Tibial artery (tissue), 4 donors: ENCODE measurements at regions not wholly inside any gene's neighbourhood (a gene's known extent, or its start where the extent isn't known, plus 50 kb on each side); places are given as distances from the start of the nearest gene placed in this dataset.

Source experiments
- DNase-seq, 2 donors: peaks; one replicate each; pipeline ENCODE4 v3.0.0-alpha.2; 2019
- H3K27ac ChIP-seq, 2 donors: fragments of 200-600 bp; sonication (generic) in 1 of 2; 1 replicate in 1 of 2; 2 replicates in 1 of 2; pipeline ENCODE4 v1.5.1; 2018 to 2019; ENCODE audit warnings: mild to moderate bottlenecking in 1 of 2
- H3K27me3 ChIP-seq, 2 donors: fragments of 200-600 bp; sonication (generic) in 1 of 2; one replicate each; pipeline versions ENCODE4 v1.5.1 to v1.6.0; 2016 to 2019
- H3K36me3 ChIP-seq, 3 donors: fragments of 200-600 bp; sonication (generic) in 2 of 3; one replicate each; pipeline ENCODE4 v1.5.1; 2016 to 2019; ENCODE audit warnings: mild to moderate bottlenecking in 2 of 3
- H3K4me1 ChIP-seq, 4 donors: fragments of 200-600 bp; sonication (generic) in 2 of 4; 1 replicate in 3 of 4; 2 replicates in 1 of 4; pipeline ENCODE4 v1.5.1; 2016 to 2019
- H3K4me3 ChIP-seq, 2 donors: fragments of 200-600 bp; sonication (generic) in 1 of 2; 1 replicate in 1 of 2; 2 replicates in 1 of 2; pipeline ENCODE4 v1.5.1; 2018 to 2019; ENCODE audit warnings: mild to moderate bottlenecking in 2 of 2
- H3K9me3 ChIP-seq, 3 donors: fragments of 200-600 bp; sonication (generic) in 1 of 3; one replicate each; pipeline ENCODE4 v1.5.1; 2016 to 2019
- CTCF ChIP-seq, 2 experiments: fragments of 200-600 bp in 1 of 2; fragments of 450-650 bp in 1 of 2; IDR thresholded peaks; one replicate each; pipeline ENCODE4 v1.5.1; 2017 to 2019; ENCODE audit warnings: antibody characterized with exemption in 2 of 2, mild to moderate bottlenecking in 1 of 2, moderate library complexity in 1 of 2
- intact Hi-C: fragments of 100-400 bp; cut with DNase I; formaldehyde crosslinking; loops from one replicate; pipeline ENCODE4 v1.15.0; 2023; ENCODE audit warnings: low total_unique reads

GRCh38 chr7:88522771-88523293 is 216.1 kb upstream of the STEAP4 start:
- TF ChIP-seq CTCF (IDR thresholded peaks at IDR 0.05): no peak
- H3K9me3 ChIP-seq: no peaks in the 10 kb centered on the region
- H3K27me3 ChIP-seq: no peaks in the 10 kb centered on the region
- intact Hi-C loops: no loop called here
- no peaks in the 10 kb centered on the region for H3K36me3 ChIP-seq
- H3K4me3 ChIP-seq: no peak overlapping the region
- no peak overlapping the region for H3K27ac ChIP-seq
- DNase-seq: no peak
- no peaks in the 10 kb centered on the region for H3K4me1 ChIP-seq

GRCh38 chr7:88516429-88516828 is 209.7 kb upstream of the STEAP4 start:
- no peaks in the 10 kb centered on the region for H3K27me3 ChIP-seq
- H3K27ac ChIP-seq: no peak overlapping the region
- no peak for DNase-seq
- H3K9me3 ChIP-seq: no peaks in the 10 kb centered on the region
- TF ChIP-seq CTCF (IDR thresholded peaks at IDR 0.05): no peak
- intact Hi-C loops: no loop called here
- H3K4me1 ChIP-seq: no peaks in the 10 kb centered on the region
- no peak overlapping the region for H3K4me3 ChIP-seq
- no peaks in the 10 kb centered on the region for H3K36me3 ChIP-seq

- no peaks in the 10 kb centered on the region for H3K4me1 ChIP-seq
- intact Hi-C loops: no loop called here
- H3K27ac ChIP-seq: no peak overlapping the region
- TF ChIP-seq CTCF (IDR thresholded peaks at IDR 0.05): no peak
- no peaks in the 10 kb centered on the region for H3K27me3 ChIP-seq
- no peaks in the 10 kb centered on the region for H3K36me3 ChIP-seq
- no peak overlapping the region for H3K4me3 ChIP-seq
- peaks cover 0 to 6% (median 0%) of the 10 kb centered on the region in 3 donors for H3K9me3 ChIP-seq
- no peak for DNase-seq
These were observed 208.6 kb upstream of the STEAP4 start for GRCh38 chr7:88515301-88515700.

- H3K4me3 ChIP-seq: no peak overlapping the region
- no peaks in the 10 kb centered on the region for H3K4me1 ChIP-seq
- H3K27ac ChIP-seq: no peak overlapping the region
- peaks cover 0 to 6% (median 0%) of the 10 kb centered on the region in 3 donors for H3K9me3 ChIP-seq
- DNase-seq: no peak
- TF ChIP-seq CTCF (IDR thresholded peaks at IDR 0.05): no peak
- no peaks in the 10 kb centered on the region for H3K36me3 ChIP-seq
- H3K27me3 ChIP-seq: no peaks in the 10 kb centered on the region
- intact Hi-C loops: no loop called here
These were observed 202.6 kb upstream of the STEAP4 start for GRCh38 chr7:88509341-88509740.

GRCh38 chr7:88500131-88500530 is 193.4 kb upstream of the STEAP4 start:
- no peak for TF ChIP-seq CTCF (IDR thresholded peaks at IDR 0.05)
- no peaks in the 10 kb centered on the region for H3K27me3 ChIP-seq
- no peaks in the 10 kb centered on the region for H3K36me3 ChIP-seq
- H3K9me3 ChIP-seq: no peaks in the 10 kb centered on the region
- H3K27ac ChIP-seq: no peak overlapping the region
- intact Hi-C loops: no loop called here
- H3K4me1 ChIP-seq: no peaks in the 10 kb centered on the region
- DNase-seq: no peak
- H3K4me3 ChIP-seq: no peak overlapping the region
